Endothelial cell of umbilical vein (primary cell): ENCODE measurements at regions not wholly inside any gene's neighbourhood (a gene's known extent, or its start where the extent isn't known, plus 50 kb on each side); places are given as distances from the start of the nearest gene placed in this dataset.

Experiments
- BruUV-seq: library from RNA; stranded (reverse); fragments of 400-500 nt; replicated peaks from 2 replicates; lab custom pipeline; 2021; lab: Mats Ljungman, UMichigan
- CTCF ChIA-PET: fragments of 300-600, 350-600 bp; sonication (Branson Sonifier 250); formaldehyde crosslinking; loops from one replicate; lab custom pipeline; 2021; ENCODE audit warnings: antibody characterized with exemption, inconsistent platforms; lab: Charles Lee
- POLR2A ChIA-PET: fragments of 300-600, 350-600 bp; sonication (Branson Sonifier 250); formaldehyde crosslinking; loops from one replicate; lab custom pipeline; 2021; ENCODE audit warnings: antibody characterized with exemption, inconsistent platforms; lab: Charles Lee
- DNase-seq: peaks from one replicate; pipeline ENCODE4 v3.0.0-alpha.2; 2011; ENCODE audit warnings: low read depth, low spot score
- FAIRE-seq: peaks from 2 replicates; lab custom pipeline; 2011; peaks lifted over from hg19 to GRCh38; lab: Jason Lieb, UNC
- H2AFZ ChIP-seq: 2 replicates; pipeline ENCODE4 v1.6.0; 2012; ENCODE audit warnings: low read depth, low read length, control low read depth, inconsistent platforms
- H3K27ac ChIP-seq: 2 replicates; pipeline ENCODE4 v1.5.1; 2011; ENCODE audit warnings: low read depth, mild to moderate bottlenecking, control low read depth, low read length, moderate library complexity; ENCODE audit not compliant: insufficient read depth
- H3K27me3 ChIP-seq, 2 experiments: 2 replicates each; pipeline versions ENCODE4 v1.6.0 to v1.6.1; 2011; ENCODE audit warnings: low read length in 2 of 2, mixed read lengths in 1 of 2; ENCODE audit not compliant: control insufficient read depth in 2 of 2, insufficient read depth in 2 of 2
- H3K36me3 ChIP-seq, 2 experiments: 2 replicates in 1 of 2; 3 replicates in 1 of 2; pipeline ENCODE4 v1.5.1; 2011; ENCODE audit warnings: low read length in 2 of 2, mild to moderate bottlenecking in 1 of 2, moderate library complexity in 1 of 2; ENCODE audit not compliant: control insufficient read depth in 2 of 2, insufficient read depth in 2 of 2; ENCODE audit errors: extremely low read depth in 1 of 2
- H3K4me1 ChIP-seq: 3 replicates; pipeline ENCODE4 v1.5.1; 2011; ENCODE audit warnings: mild to moderate bottlenecking, low read length; ENCODE audit not compliant: control insufficient read depth, insufficient read depth; ENCODE audit errors: extremely low read depth
- H3K4me2 ChIP-seq: 2 replicates; pipeline ENCODE4 v1.6.1; 2011; ENCODE audit warnings: low read length, control low read depth, mixed read lengths; ENCODE audit not compliant: insufficient read depth
- H3K4me3 ChIP-seq, 3 experiments: fragments of 200-600 bp in 1 of 3; sonication (generic), shearing (Covaris generic) in 1 of 3; replicated peaks in 1 of 3; 2 replicates each; pipeline ENCODE4 v1.5.1; 2011 to 2016; ENCODE audit warnings: control low read depth in 3 of 3, low read length in 3 of 3, mild to moderate bottlenecking in 2 of 3, inconsistent platforms in 1 of 3, low read depth in 1 of 3, moderate library complexity in 1 of 3; ENCODE audit not compliant: insufficient read depth in 1 of 3
- H3K79me2 ChIP-seq: 2 replicates; pipeline ENCODE4 v1.6.0; 2012; ENCODE audit warnings: low read length, inconsistent platforms; ENCODE audit not compliant: control insufficient read depth, insufficient read depth
- H3K9ac ChIP-seq: replicated peaks from 2 replicates; pipeline ENCODE3; 2011; ENCODE audit warnings: low read length, control low read depth; ENCODE audit not compliant: insufficient read depth; ENCODE audit errors: extremely low read depth
- H3K9me1 ChIP-seq: replicated peaks from 3 replicates; pipeline ENCODE4 v1.6.0; 2011; ENCODE audit warnings: mild to moderate bottlenecking, low read length; ENCODE audit not compliant: control insufficient read depth, insufficient read depth; ENCODE audit errors: extremely low read depth
- H3K9me3 ChIP-seq: replicated peaks from 2 replicates; pipeline ENCODE4 v1.5.1; 2012; ENCODE audit warnings: low read length, inconsistent platforms; ENCODE audit not compliant: control insufficient read depth, insufficient read depth
- H4K20me1 ChIP-seq: replicated peaks from 2 replicates; pipeline ENCODE3; 2011; ENCODE audit warnings: mild to moderate bottlenecking, low read length; ENCODE audit not compliant: control insufficient read depth, insufficient read depth; ENCODE audit errors: extremely low read depth
- CTCF ChIP-seq, 2 donors: IDR thresholded peaks; 1 replicate in 1 of 2; 2 replicates in 1 of 2; pipeline ENCODE4 v1.5.1; 2011; ENCODE audit warnings: low read length in 2 of 2, mild to moderate bottlenecking in 2 of 2, moderate library complexity in 2 of 2, control low read depth in 1 of 2, inconsistent platforms in 1 of 2, low read depth in 1 of 2; ENCODE audit not compliant: insufficient read depth in 1 of 2; ENCODE audit errors: extremely low read depth in 1 of 2
- EZH2 ChIP-seq: IDR thresholded peaks from 2 replicates; pipeline ENCODE4 v1.6.1; 2012; ENCODE audit warnings: borderline replicate concordance, low read depth, mild to moderate bottlenecking, moderate library complexity, low read length, inconsistent platforms; ENCODE audit not compliant: severe bottlenecking
- FOS ChIP-seq: IDR thresholded peaks from 2 replicates; pipeline ENCODE4 v1.6.1; 2011; ENCODE audit warnings: mild to moderate bottlenecking, low read length, moderate library complexity, borderline replicate concordance; ENCODE audit not compliant: insufficient read depth
- GATA2 ChIP-seq: IDR thresholded peaks from 2 replicates; pipeline ENCODE4 v1.7.0; 2011; ENCODE audit warnings: low read depth, mild to moderate bottlenecking, moderate library complexity, mixed read lengths, low read length; ENCODE audit not compliant: insufficient read length, insufficient read depth
- JUN ChIP-seq: IDR thresholded peaks from 2 replicates; pipeline ENCODE4 v1.6.1; 2011; ENCODE audit warnings: borderline replicate concordance, low read depth; ENCODE audit not compliant: insufficient read length, insufficient read depth
- MAX ChIP-seq: IDR thresholded peaks from 2 replicates; pipeline ENCODE4 v1.6.1; 2011; ENCODE audit not compliant: insufficient read depth, insufficient read length
- MYC ChIP-seq: IDR thresholded peaks from one replicate; pipeline ENCODE4 v1.6.1; 2011; ENCODE audit warnings: mild to moderate bottlenecking, low read depth, low read length
- POLR2A ChIP-seq: IDR thresholded peaks from 2 replicates; pipeline ENCODE4 v1.6.1; 2012; ENCODE audit warnings: low read depth, mild to moderate bottlenecking, control low read depth, low read length
- POLR2AphosphoS5 ChIP-seq: IDR thresholded peaks from 2 replicates; pipeline ENCODE4 v1.6.1; 2012; ENCODE audit warnings: low read depth, mild to moderate bottlenecking, control low read depth, low read length, moderate library complexity; ENCODE audit not compliant: insufficient read depth
- dilution Hi-C: fragments of 300-500 bp; cut with MboI; formaldehyde crosslinking; loops from one replicate; pipeline ENCODE4 v1.15.0; 2019; ENCODE audit warnings: low sequenced_read_pairs; ENCODE audit not compliant: extremely low pct_ligation_motif_present
- intact Hi-C: fragments of 100-400 bp; cut with micrococcal nuclease; formaldehyde crosslinking; loops from one replicate; pipeline ENCODE4 v1.10.0; 2022

GRCh38 chrX:872090-872489 is 241.5 kb downstream of the SHOX start:
- dilution Hi-C loops (no loop called here), intact Hi-C loops (no loop called here)
- Histone ChIP-seq H3K27ac (no peak overlapping the region), H3K4me1 (no peaks in the 10 kb centered on the region), H3K9ac (no peak overlapping the region), H3K79me2 (no peaks in the 10 kb centered on the region), H3K9me1 (no peaks in the 10 kb centered on the region), H3K27me3 (no peaks in the 10 kb centered on the region), H3K4me3 (no peak overlapping the region), H3K4me2 (no peak overlapping the region), H2AFZ (no peak overlapping the region), H3K36me3 (no peaks in the 10 kb centered on the region), H3K9me3 (peaks cover 4% of the 10 kb centered on the region), H4K20me1 (no peaks in the 10 kb centered on the region)
- DNase-seq (no peak), FAIRE-seq (no peak)
- ChIA-PET POLR2A (no interaction called here), CTCF (no interaction called here)
- no TSS peak for BruUV-seq
- TF ChIP-seq CTCF (IDR thresholded peaks at IDR 0.05; ENCODE audit: extremely low read depth in 1 of 2, insufficient read depth in 1 of 2, low read depth in 1 of 2, low read length in 2 of 2): no peak
- TF ChIP-seq POLR2AphosphoS5: no peak

- H4K20me1 ChIP-seq: no peaks in the 10 kb centered on the region
- H3K9me3 ChIP-seq: peaks cover 4% of the 10 kb centered on the region
- TF ChIP-seq JUN (no peak), MAX (no peak), FOS (no peak), POLR2AphosphoS5 (no peak), EZH2 (no peak), POLR2A (no peak), MYC (no peak), CTCF (IDR thresholded peaks at IDR 0.05; ENCODE audit: extremely low read depth in 1 of 2, insufficient read depth in 1 of 2, low read depth in 1 of 2, low read length in 2 of 2) (no peak), GATA2 (no peak)
- DNase-seq (no peak), FAIRE-seq (no peak)
- H2AFZ ChIP-seq: no peak overlapping the region
- ChIA-PET CTCF (no interaction called here), POLR2A (no interaction called here)
- no peak overlapping the region for H3K27ac ChIP-seq
- no peaks in the 10 kb centered on the region for H3K27me3 ChIP-seq
- dilution Hi-C loops (no loop called here), intact Hi-C loops (no loop called here)
- H3K4me1 ChIP-seq: no peaks in the 10 kb centered on the region
- H3K9ac ChIP-seq: no peak overlapping the region
- no peaks in the 10 kb centered on the region for H3K79me2 ChIP-seq
- H3K36me3 ChIP-seq: no peaks in the 10 kb centered on the region
- no peaks in the 10 kb centered on the region for H3K9me1 ChIP-seq
- no peak overlapping the region for H3K4me3 ChIP-seq
- BruUV-seq: no TSS peak
- H3K4me2 ChIP-seq: no peak overlapping the region
These were observed 241.0 kb downstream of the SHOX start for GRCh38 chrX:871626-872025.
